IgD-negative memory B cell (primary cell): ENCODE measurements at regions not wholly inside any gene's neighbourhood (a gene's known extent, or its start where the extent isn't known, plus 50 kb on each side); places are given as distances from the start of the nearest gene placed in this dataset.

Experiments used
- H3K27ac Mint-ChIP-seq, 3 donors: one replicate each; pipeline ENCODE4 v1.8.0; 2020 to 2022; ENCODE audit warnings: mild to moderate bottlenecking in 3 of 3, mixed read lengths in 3 of 3, moderate library complexity in 1 of 3
- H3K27me3 Mint-ChIP-seq: one replicate; pipeline ENCODE4 v1.8.0; 2021; ENCODE audit warnings: mixed read lengths
- H3K36me3 Mint-ChIP-seq: one replicate; pipeline ENCODE4 v1.8.0; 2020; ENCODE audit warnings: mild to moderate bottlenecking, mixed read lengths
- H3K4me1 Mint-ChIP-seq, 3 donors: one replicate each; pipeline ENCODE4 v1.8.0; 2020 to 2022; ENCODE audit warnings: mixed read lengths in 3 of 3, mild to moderate bottlenecking in 1 of 3
- H3K4me3 Mint-ChIP-seq, 4 donors: one replicate each; pipeline ENCODE4 v1.8.0; 2020 to 2022; ENCODE audit warnings: mild to moderate bottlenecking in 4 of 4, mixed read lengths in 4 of 4, moderate library complexity in 3 of 4
- H3K9me3 Mint-ChIP-seq, 3 donors: one replicate each; pipeline ENCODE4 v1.8.0; 2020 to 2021; ENCODE audit warnings: mixed read lengths in 3 of 3, mild to moderate bottlenecking in 1 of 3

GRCh38 chr2:239684996-239685395 lies 284.2 kb upstream of the HDAC4 start:
- Mint-ChIP-seq H3K4me1 (no peaks in the 10 kb centered on the region), H3K27ac (no peak overlapping the region), H3K36me3 (no peaks in the 10 kb centered on the region), H3K4me3 (no peak overlapping the region), H3K9me3 (peaks cover 0 to 8% (median 2%) of the 10 kb centered on the region in 3 donors), H3K27me3 (peaks cover 15% of the 10 kb centered on the region)

GRCh38 chr2:239684271-239684810 lies 283.5 kb upstream of the HDAC4 start:
- H3K4me1 Mint-ChIP-seq = no peaks in the 10 kb centered on the region

GRCh38 chr2:239682518-239682917 lies 281.7 kb upstream of the HDAC4 start:
- no peaks in the 10 kb centered on the region for H3K36me3 Mint-ChIP-seq
- no peak overlapping the region for H3K27ac Mint-ChIP-seq
- peaks cover 15% of the 10 kb centered on the region for H3K27me3 Mint-ChIP-seq
- H3K4me3 Mint-ChIP-seq = no peak overlapping the region
- peaks cover 0 to 8% (median 2%) of the 10 kb centered on the region in 3 donors for H3K9me3 Mint-ChIP-seq
- H3K4me1 Mint-ChIP-seq = no peaks in the 10 kb centered on the region

More at GRCh38 chr2:239684271-239684810, 283.5 kb upstream of the HDAC4 start:
- Mint-ChIP-seq H3K27ac (no peak overlapping the region), H3K9me3 (peaks cover 0 to 8% (median 2%) of the 10 kb centered on the region in 3 donors), H3K27me3 (peaks cover 18% of the 10 kb centered on the region), H3K36me3 (no peaks in the 10 kb centered on the region), H3K4me3 (no peak overlapping the region)

GRCh38 chr2:239679755-239680154 lies 278.9 kb upstream of the HDAC4 start:
- H3K27ac Mint-ChIP-seq = no peak overlapping the region
- no peaks in the 10 kb centered on the region for H3K4me1 Mint-ChIP-seq
- H3K9me3 Mint-ChIP-seq = peaks cover 0 to 8% (median 2%) of the 10 kb centered on the region in 3 donors
- no peaks in the 10 kb centered on the region for H3K36me3 Mint-ChIP-seq
- H3K4me3 Mint-ChIP-seq = no peak overlapping the region
- peaks cover 11% of the 10 kb centered on the region for H3K27me3 Mint-ChIP-seq

GRCh38 chr2:239678666-239679296 lies 278.0 kb upstream of the HDAC4 start:
- Mint-ChIP-seq H3K27ac (no peak overlapping the region), H3K4me3 (no peak overlapping the region), H3K9me3 (peaks cover 1 to 8% (median 2%) of the 10 kb centered on the region in 3 donors), H3K4me1 (no peaks in the 10 kb centered on the region), H3K36me3 (no peaks in the 10 kb centered on the region), H3K27me3 (peaks cover 7% of the 10 kb centered on the region)

- H3K4me1 Mint-ChIP-seq = no peaks in the 10 kb centered on the region
- peaks cover 6% of the 10 kb centered on the region for H3K27me3 Mint-ChIP-seq
- no peaks in the 10 kb centered on the region for H3K36me3 Mint-ChIP-seq
- H3K27ac Mint-ChIP-seq = no peak overlapping the region
- peaks cover 1 to 8% (median 2%) of the 10 kb centered on the region in 3 donors for H3K9me3 Mint-ChIP-seq
- H3K4me3 Mint-ChIP-seq = no peak overlapping the region
Measured at GRCh38 chr2:239678186-239678490, 277.3 kb upstream of the HDAC4 start.

- Mint-ChIP-seq H3K27me3 (peaks cover 4% of the 10 kb centered on the region), H3K36me3 (no peaks in the 10 kb centered on the region), H3K4me3 (no peak overlapping the region), H3K27ac (peak overlapping the region in 1 of 3 donors; percentile 74), H3K4me1 (no peaks in the 10 kb centered on the region), H3K9me3 (peaks cover 1 to 4% (median 2%) of the 10 kb centered on the region in 3 donors)
Measured at GRCh38 chr2:239677453-239678185, 276.8 kb upstream of the HDAC4 start.

- Mint-ChIP-seq H3K27me3 (peaks cover 4% of the 10 kb centered on the region), H3K27ac (no peak overlapping the region), H3K4me1 (no peaks in the 10 kb centered on the region), H3K9me3 (peaks cover 1 to 4% (median 2%) of the 10 kb centered on the region in 3 donors), H3K4me3 (no peak overlapping the region), H3K36me3 (no peaks in the 10 kb centered on the region)
Measured at GRCh38 chr2:239676716-239677452, 276.1 kb upstream of the HDAC4 start.

- Mint-ChIP-seq H3K9me3 (peaks cover 0 to 4% (median 1%) of the 10 kb centered on the region in 3 donors), H3K4me3 (no peak overlapping the region), H3K4me1 (no peaks in the 10 kb centered on the region), H3K27me3 (peaks cover 4% of the 10 kb centered on the region), H3K36me3 (no peaks in the 10 kb centered on the region), H3K27ac (no peak overlapping the region)
Measured at GRCh38 chr2:239675826-239676715, 275.3 kb upstream of the HDAC4 start.

- Mint-ChIP-seq H3K4me1 (no peaks in the 10 kb centered on the region), H3K36me3 (no peaks in the 10 kb centered on the region), H3K9me3 (peaks cover 0 to 1% (median 0%) of the 10 kb centered on the region in 3 donors), H3K4me3 (no peak overlapping the region), H3K27ac (no peak overlapping the region), H3K27me3 (peaks cover 4% of the 10 kb centered on the region)
Measured at GRCh38 chr2:239674981-239675825, 274.4 kb upstream of the HDAC4 start.

- Mint-ChIP-seq H3K36me3 (peaks cover 1% of the 10 kb centered on the region), H3K27me3 (no peaks in the 10 kb centered on the region), H3K9me3 (peaks cover 0 to 1% (median 0%) of the 10 kb centered on the region in 3 donors), H3K4me3 (no peak overlapping the region), H3K27ac (no peak overlapping the region), H3K4me1 (no peaks in the 10 kb centered on the region)
Measured at GRCh38 chr2:239674101-239674980, 273.5 kb upstream of the HDAC4 start.

GRCh38 chr2:239673641-239674040 lies 272.8 kb upstream of the HDAC4 start:
- Mint-ChIP-seq H3K27ac (no peak overlapping the region), H3K27me3 (no peaks in the 10 kb centered on the region), H3K36me3 (peaks cover 1% of the 10 kb centered on the region), H3K4me1 (no peaks in the 10 kb centered on the region), H3K9me3 (peaks cover 0 to 1% (median 0%) of the 10 kb centered on the region in 3 donors), H3K4me3 (no peak overlapping the region)
